Embryonic facial prominence (tissue), 1 donor: ENCODE measurements at regions not wholly inside any gene's neighbourhood (a gene's known extent, or its start where the extent isn't known, plus 50 kb on each side); places are given as distances from the start of the nearest gene placed in this dataset.

Experiments
- DNase-seq: peaks from one replicate; pipeline ENCODE4 v3.0.0-alpha.2; 2016; ENCODE audit errors: extremely low spot score

GRCh38 chr3:72461787-72462186 lies 386.5 kb downstream of the SHQ1 start:
- no peak for DNase-seq

GRCh38 chr3:72460205-72461174 lies 387.8 kb downstream of the SHQ1 start:
- no peak for DNase-seq

GRCh38 chr3:72459588-72459987 lies 388.7 kb downstream of the SHQ1 start:
- no peak for DNase-seq

- DNase-seq = no peak
These were observed 389.9 kb downstream of the SHQ1 start for GRCh38 chr3:72458375-72458774.

GRCh38 chr3:72454441-72454840 lies 393.8 kb downstream of the SHQ1 start:
- no peak for DNase-seq

GRCh38 chr3:72453706-72454105 lies 394.5 kb downstream of the SHQ1 start:
- DNase-seq = no peak

GRCh38 chr3:72452745-72453144 lies 395.5 kb downstream of the SHQ1 start:
- no peak for DNase-seq

- no peak for DNase-seq
These were observed 396.4 kb downstream of the SHQ1 start for GRCh38 chr3:72451841-72452240.

- DNase-seq = no peak
These were observed 398.7 kb downstream of the SHQ1 start for GRCh38 chr3:72449551-72449950.

GRCh38 chr3:72448858-72449257 lies 399.4 kb downstream of the SHQ1 start:
- no peak for DNase-seq

GRCh38 chr3:72448375-72448823 lies 399.8 kb downstream of the SHQ1 start:
- DNase-seq = no peak

- DNase-seq = peak; percentile 77
These were observed 400.9 kb downstream of the SHQ1 start for GRCh38 chr3:72447059-72447946.

- no peak for DNase-seq
These were observed 401.8 kb downstream of the SHQ1 start, which contains the start of gene RYBP for GRCh38 chr3:72446218-72447058. Gene RYBP, minus strand, starts transcription at chr3:72446621.

- no peak for DNase-seq
These were observed 402.4 kb downstream of the SHQ1 start for GRCh38 chr3:72445827-72446217.

- DNase-seq = no peak
These were observed 403.5 kb downstream of the SHQ1 start for GRCh38 chr3:72444656-72445223.

- no peak for DNase-seq
These were observed 405.5 kb downstream of the SHQ1 start for GRCh38 chr3:72442759-72443158.

- no peak for DNase-seq
These were observed 406.8 kb downstream of the SHQ1 start for GRCh38 chr3:72441284-72441994.

- DNase-seq = no peak
These were observed 407.8 kb downstream of the SHQ1 start for GRCh38 chr3:72440491-72440890.

GRCh38 chr3:72439321-72440183 lies 408.7 kb downstream of the SHQ1 start:
- no peak for DNase-seq
